ENCODE measurements at regions not wholly inside any gene's neighbourhood (a gene's known extent, or its start where the extent isn't known, plus 50 kb on each side); places are given as distances from the start of the nearest gene placed in this dataset.
"Not testable (repeated sequence)": the region's sequence is repeated elsewhere in the genome, so short reads cannot be mapped to it uniquely, and the experiment has no call there.

DNA sequence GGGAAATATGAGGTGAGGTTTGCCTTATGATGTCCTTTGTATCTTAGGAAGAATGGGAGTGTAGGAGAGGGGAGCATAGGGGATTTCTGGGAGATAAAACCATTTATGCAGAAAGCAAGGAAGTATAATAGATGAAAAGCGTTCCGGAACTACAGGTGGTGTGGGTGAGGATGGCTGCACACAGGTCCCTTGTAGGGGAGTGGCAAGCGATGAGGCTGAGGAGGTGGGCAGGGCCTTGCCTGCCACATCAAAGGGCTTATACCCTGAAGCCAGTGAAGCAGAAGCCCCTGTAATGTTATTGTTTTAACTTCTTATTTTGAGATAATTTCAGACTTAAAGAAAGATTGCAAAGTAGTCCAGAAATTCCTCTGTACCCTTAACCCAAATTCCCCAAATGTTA, 107.3 kb upstream of the IKBKE start:
- H3K27ac ChIP-seq = not testable (repeated sequence)

GRCh38 chr1:206365271-206365670, 105.0 kb upstream of the IKBKE start:
- H3K27ac ChIP-seq = not testable (repeated sequence)

DNA sequence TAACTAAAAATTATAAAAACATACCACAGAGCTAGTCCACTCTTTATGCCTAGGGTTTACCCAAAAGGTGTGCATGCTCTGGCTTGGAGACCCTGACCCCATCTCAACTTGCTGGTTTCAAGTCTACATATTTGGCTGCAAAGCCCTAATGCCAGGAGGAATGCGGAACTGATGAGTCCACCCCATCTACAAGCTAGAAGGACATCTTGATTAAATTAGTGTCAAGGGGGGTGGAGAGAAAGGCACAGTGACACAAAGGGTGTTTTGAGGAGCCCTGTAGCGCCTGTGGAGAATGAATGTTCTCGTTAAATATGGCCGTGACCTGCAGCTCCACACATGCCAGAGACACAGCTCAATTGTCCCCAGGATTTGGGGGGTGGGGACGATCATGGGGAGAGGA, 104.1 kb upstream of the IKBKE start:
- H3K27ac ChIP-seq = not testable (repeated sequence)

GRCh38 chr1:206366772-206367171, 103.5 kb upstream of the IKBKE start:
- not testable (repeated sequence) for H3K27ac ChIP-seq

- not testable (repeated sequence) for H3K27ac ChIP-seq
Measured at GRCh38 chr1:206367955-206368622, 102.2 kb upstream of the IKBKE start.

DNA sequence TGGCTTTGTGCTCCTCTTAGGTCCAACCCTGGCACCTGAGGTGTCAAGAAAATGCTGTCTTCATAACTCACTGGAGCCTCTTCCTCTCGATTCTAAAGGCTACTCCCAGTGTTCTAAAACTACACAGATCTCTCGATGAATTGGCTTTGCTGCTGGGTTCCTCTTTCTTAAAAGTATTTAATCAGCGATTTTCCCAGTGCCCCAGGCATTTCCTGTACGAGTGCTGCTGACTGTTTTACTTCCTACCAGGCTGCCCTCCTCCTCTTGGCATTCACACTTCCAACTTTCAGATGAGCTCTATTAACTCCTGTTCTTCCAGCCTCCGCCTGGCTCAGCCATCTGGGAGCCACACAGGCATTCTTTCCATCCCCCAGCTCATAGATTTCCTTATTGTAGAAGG, 95.6 kb upstream of the IKBKE start:
- not testable (repeated sequence) for H3K27ac ChIP-seq

- H3K27ac ChIP-seq = not testable (repeated sequence)
Measured at GRCh38 chr1:206375552-206375951, 94.7 kb upstream of the IKBKE start.

DNA sequence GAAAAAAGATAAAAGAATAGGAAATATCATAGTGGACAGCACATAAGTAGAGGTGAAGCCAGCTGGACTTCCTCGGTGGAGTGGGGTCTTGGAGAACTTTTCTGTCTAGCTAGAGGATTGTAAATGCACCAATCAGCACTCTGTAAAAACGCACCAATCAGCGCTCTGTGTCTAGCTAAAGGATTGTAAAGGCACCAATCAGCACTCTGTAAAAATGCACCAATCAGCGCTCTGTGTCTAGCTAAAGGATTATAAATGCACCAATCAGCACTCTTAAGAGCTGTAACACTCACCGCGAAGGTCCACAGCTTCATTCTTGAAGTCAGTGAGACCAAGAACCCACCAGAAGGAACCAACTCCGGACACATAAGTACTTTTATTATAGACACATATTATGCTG, 91.8 kb upstream of the IKBKE start:
- H3K27ac ChIP-seq = not testable (repeated sequence)

DNA sequence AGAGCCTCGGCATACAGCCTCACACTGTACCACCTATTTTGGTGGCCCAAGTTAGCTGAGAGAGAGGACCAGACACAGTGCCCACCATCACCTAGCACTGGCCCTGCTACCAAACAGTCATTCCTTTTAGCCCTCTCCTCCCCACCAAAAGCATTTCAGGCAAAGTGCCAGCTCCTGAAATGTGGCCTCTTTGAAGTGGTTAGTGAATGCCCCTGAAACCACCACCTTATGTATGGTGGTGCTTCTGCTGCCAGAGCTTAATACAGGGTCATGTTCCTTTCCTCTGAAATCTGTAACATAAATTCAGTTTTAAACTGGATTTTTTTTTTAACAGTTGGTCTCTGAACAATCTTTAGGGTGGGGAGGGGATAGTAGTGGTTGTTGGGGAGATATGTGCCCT, 91.0 kb upstream of the IKBKE start:
- H3K27ac ChIP-seq = not testable (repeated sequence)

- H3K27ac ChIP-seq = not testable (repeated sequence)
Measured at GRCh38 chr1:206380163-206380790, 90.0 kb upstream of the IKBKE start.

DNA sequence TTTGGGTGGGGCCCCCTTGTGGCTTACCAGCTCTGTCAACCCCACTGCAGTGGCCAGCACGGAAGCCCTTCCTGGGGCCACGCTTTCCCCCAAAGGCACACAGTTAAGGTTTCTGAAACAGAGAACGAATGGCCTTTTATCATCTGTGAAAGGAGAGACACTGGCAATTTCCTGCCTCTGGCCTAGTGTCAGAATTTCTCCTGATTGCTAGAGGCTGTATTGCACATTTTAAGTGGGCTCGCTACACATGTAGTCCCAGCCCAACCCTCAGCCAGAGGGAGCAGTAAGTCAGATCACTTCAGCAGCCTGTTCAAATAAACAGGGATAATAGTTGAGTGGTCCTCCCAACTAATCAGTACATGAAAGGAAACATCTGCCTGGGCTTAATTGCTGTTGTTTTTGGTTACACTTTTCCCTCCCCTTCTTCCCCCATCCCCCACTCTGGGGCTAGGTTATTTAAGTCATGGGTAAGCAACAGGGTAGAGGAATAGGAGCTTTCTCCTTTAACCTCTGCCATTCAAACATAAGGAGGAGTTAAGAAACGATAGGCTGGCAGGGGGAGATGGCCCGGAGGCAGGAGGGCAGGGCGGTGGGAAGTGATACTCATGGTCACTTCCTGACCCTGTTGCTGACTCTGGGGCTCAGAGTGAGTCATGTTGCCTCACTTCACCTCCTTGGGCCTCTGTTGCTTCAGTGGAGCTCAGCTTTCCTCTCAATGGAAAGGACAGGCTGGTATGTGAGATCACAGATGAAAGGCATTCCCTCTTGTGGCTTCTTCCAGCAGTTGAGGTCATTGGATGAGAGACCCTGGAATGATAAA, 89.3 kb upstream of the IKBKE start:
- not testable (repeated sequence) for H3K27ac ChIP-seq

GRCh38 chr1:206384029-206384807, 86.1 kb upstream of the IKBKE start:
- TF ChIP-seq, protein P1, sequence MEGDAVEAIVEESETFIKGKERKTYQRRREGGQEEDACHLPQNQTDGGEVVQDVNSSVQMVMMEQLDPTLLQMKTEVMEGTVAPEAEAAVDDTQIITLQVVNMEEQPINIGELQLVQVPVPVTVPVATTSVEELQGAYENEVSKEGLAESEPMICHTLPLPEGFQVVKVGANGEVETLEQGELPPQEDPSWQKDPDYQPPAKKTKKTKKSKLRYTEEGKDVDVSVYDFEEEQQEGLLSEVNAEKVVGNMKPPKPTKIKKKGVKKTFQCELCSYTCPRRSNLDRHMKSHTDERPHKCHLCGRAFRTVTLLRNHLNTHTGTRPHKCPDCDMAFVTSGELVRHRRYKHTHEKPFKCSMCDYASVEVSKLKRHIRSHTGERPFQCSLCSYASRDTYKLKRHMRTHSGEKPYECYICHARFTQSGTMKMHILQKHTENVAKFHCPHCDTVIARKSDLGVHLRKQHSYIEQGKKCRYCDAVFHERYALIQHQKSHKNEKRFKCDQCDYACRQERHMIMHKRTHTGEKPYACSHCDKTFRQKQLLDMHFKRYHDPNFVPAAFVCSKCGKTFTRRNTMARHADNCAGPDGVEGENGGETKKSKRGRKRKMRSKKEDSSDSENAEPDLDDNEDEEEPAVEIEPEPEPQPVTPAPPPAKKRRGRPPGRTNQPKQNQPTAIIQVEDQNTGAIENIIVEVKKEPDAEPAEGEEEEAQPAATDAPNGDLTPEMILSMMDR (IDR thresholded peaks at IDR 0.05) = peak; percentile 40
- not testable (repeated sequence) for H3K27ac ChIP-seq

DNA sequence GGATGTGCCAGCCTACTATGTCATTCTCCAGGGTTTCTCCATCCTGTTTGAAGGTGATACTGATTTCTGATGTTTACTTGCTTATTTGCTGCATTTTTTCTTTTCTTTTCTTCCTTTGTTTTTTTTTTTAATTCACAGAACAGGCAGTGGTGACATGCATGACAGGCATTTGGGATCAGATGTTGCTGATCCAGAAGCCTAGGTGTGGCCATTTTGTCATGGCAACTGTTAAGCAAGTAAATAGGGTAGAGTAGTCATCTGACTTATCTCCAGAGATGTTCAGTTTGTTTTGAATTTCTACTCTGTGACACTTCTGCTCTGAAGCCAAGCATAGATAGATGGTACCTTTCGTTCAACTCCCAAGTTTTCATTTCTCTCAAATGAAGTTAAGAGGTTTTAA, 85.4 kb upstream of the IKBKE start:
- not testable (repeated sequence) for H3K27ac ChIP-seq

DNA sequence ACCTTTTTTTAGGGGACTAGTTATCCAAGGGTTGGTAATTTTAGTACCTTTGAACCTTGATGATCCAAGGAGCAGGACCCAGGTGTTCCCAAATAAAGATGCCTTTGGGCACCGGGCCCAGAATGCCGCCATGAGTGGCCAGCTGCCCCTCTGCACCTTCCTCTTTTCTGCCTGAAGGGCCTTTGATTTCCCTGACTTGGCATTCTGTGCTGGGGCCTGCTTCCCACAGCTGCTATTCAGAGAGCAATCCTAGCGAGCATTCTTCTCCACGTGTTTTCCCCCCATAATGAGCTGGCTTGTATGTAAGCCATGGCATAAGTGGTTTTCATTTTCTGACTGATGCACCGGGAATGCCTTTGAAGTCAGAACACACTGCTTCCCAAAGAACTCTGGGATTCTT, 82.6 kb upstream of the IKBKE start:
- not testable (repeated sequence) for H3K27ac ChIP-seq

GRCh38 chr1:206391903-206392302, 78.4 kb upstream of the IKBKE start:
- H3K27ac ChIP-seq = not testable (repeated sequence)

DNA sequence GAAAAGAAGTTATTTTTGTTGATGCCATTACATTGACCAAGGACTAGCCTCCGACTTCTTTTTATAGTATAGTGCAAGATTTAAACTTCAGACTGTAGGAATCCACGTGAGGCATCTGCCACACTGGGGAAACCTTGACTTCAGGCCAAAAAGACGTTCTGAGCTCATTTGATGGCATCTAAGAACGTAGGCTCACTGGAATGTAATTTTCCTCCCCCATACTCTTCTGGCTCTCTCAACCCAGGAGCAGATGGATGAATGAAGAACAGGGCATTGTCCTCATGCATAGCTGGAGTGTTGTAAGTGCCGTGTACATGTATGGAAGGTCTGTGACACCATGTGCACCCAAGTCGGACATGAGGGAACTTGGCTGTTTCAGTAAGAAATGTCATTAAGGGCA, 72.8 kb upstream of the IKBKE start:
- not testable (repeated sequence) for H3K27ac ChIP-seq

DNA sequence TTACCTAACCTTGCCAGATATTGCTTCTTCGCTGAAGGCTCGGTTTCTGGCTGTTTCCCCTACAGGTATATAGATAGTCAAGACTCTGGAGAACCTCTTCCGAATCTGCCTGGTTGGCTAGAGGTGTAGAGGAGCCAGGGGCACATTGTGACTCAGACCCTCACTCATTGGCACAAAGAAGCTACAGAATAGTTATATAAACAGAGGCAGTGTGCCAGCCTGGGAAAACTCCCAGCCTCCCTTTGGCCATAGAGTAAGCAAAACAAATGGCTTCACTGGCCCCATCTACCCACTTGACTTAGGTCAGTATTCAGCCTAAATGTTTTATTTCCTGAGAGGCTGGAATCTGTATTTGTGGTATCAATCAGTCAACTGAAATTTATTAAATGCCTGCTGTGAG, 72.0 kb upstream of the IKBKE start:
- not testable (repeated sequence) for H3K27ac ChIP-seq

DNA sequence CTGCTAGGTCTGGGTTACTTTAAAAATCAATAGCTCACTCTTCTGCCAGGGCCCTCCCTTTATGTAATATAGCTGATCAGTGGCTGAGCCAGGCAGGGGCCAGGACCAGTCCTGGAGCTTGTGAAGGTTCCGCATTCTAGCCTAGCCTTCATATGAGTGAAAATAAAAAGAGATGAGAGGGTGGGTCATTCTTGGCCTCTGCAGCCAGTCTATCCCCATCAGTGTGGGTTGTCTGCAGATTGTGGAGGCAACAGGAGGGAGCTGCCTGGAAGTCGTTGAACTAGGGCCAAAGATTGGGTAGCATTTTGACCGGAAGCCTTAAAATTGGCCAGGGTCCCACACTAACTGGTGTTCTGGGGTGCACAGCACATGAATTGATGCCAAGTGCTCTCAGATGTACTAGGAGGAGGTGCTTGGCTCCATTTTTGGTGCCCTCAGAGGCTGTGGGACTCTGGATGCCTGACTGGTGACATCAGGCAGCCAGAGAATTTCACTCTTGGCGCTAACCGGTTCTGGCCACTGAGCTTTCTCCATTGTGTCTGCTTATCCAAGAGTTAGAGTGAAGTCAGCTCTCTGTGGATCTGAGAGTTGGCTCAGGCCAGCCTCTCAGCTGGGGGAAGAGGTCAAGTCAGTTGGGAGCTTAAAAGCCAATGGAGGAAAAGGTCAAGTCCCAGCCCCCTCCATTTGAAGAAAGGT, 66.5 kb upstream of the IKBKE start:
- not testable (repeated sequence) for H3K27ac ChIP-seq

DNA sequence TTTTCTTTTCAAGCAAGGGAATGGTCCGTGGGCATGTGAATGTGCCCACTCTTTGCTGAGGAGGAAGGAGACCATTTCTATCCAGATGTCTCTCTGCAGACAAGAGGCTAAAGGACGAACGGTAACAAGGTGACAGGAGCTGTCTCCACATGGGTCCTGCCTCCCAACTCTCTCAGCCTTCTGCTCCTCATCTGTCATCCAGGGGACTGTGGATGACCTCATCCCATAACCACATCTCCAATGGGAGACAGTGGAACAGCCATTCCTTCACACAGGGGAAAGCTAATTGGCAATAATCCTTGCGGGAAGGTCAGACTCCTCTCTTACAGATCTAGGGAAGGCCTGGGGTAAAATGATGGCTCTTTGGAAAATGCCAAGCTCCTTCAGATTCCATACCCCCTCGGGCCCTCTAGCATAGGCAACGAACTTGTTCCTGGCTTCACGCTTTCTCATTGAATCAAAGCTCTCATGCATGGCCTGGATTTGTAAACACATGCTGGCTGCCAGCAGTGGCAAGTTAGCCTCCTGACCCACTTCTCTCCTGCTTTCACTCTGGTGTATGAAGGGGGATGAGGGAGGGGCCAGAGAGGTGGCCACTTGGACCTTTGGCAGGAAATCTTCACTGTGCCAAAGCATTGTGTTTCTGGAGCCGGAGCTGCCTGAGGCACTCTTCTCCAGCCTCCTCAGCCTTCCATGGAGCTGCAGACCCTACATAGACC, 65.8 kb upstream of the IKBKE start:
- H3K27ac ChIP-seq = not testable (repeated sequence)

Data from 22Rv1 (cell line).